Loucy (cell line): ENCODE measurements at regions not wholly inside any gene's neighbourhood (a gene's known extent, or its start where the extent isn't known, plus 50 kb on each side); places are given as distances from the start of the nearest gene placed in this dataset.

ENCODE experiments used
- CTCF ChIP-seq: fragments of 200-600 bp; sonication (generic); conservative IDR thresholded peaks from 2 replicates; pipeline ENCODE4 v1.5.1; 2014; ENCODE audit warnings: mild to moderate bottlenecking, antibody characterized with exemption, low read length
- EZH2phosphoT487 ChIP-seq: fragments of 200-600 bp; IDR thresholded peaks from 2 replicates; pipeline ENCODE4 v1.6.1; 2018; ENCODE audit warnings: antibody characterized with exemption, mild to moderate bottlenecking, moderate library complexity, borderline replicate concordance

- TF ChIP-seq CTCF, result no peak
- no peak for TF ChIP-seq EZH2phosphoT487
Observed at GRCh38 chr1:22376976-22377375, 74.7 kb upstream of the ZBTB40 start.
